HCT116 (cell line): ENCODE measurements at regions not wholly inside any gene's neighbourhood (a gene's known extent, or its start where the extent isn't known, plus 50 kb on each side); places are given as distances from the start of the nearest gene placed in this dataset.

Source experiments
- ATAC-seq: fragments of 200-7000 bp; cut with Tn5 transposase; 2 replicates; pipeline ENCODE4 v1.9.1; 2020; ENCODE audit warnings: mild to moderate bottlenecking, moderate library complexity
- BruUV-seq: library from RNA; stranded (reverse); fragments of 400-500 nt; replicated peaks from 2 replicates; lab custom pipeline; 2021; lab: Mats Ljungman, UMichigan
- CTCF ChIA-PET: fragments of 300-600 bp; sonication (Branson Sonifier 250); formaldehyde crosslinking; loops from one replicate; lab custom pipeline; 2021; ENCODE audit warnings: antibody characterized with exemption; lab: Charles Lee
- POLR2A ChIA-PET: fragments of 300-600, 350-600 bp; sonication (Branson Sonifier 250); formaldehyde crosslinking; loops from one replicate; lab custom pipeline; 2021; ENCODE audit warnings: antibody characterized with exemption; lab: Charles Lee
- RAD21 ChIA-PET, 2 experiments: fragments of 300-600 bp; sonication (Branson Sonifier 250); formaldehyde crosslinking; loops; one replicate each; lab custom pipeline; 2023; ENCODE audit warnings: low total read pairs in 2 of 2; ENCODE audit not compliant: uncharacterized antibody in 2 of 2, unreplicated experiment in 2 of 2, low non-redundant PET in 1 of 2; lab: Charles Lee
- DNase-seq: peaks from one replicate; pipeline ENCODE4 v3.0.0-alpha.2; 2010; ENCODE audit warnings: low read depth, low spot score
- H2AFZ ChIP-seq: fragments of 200-600 bp; shearing (Covaris generic), sonication (generic); 2 replicates; pipeline ENCODE4 v1.6.1; 2017; ENCODE audit warnings: low read depth, mixed run types, mixed read lengths, antibody characterized with exemption, low read length; ENCODE audit not compliant: poor library complexity, severe bottlenecking
- H3K27ac ChIP-seq: 2 replicates; pipeline ENCODE4 v1.5.1; 2012; ENCODE audit warnings: low read depth, low read length
- H3K27me3 ChIP-seq: fragments of 200-600 bp; sonication (generic); 2 replicates; pipeline ENCODE4 v1.6.1; 2016; ENCODE audit warnings: mixed run types, low read length, mixed read lengths; ENCODE audit not compliant: insufficient read depth
- H3K36me3 ChIP-seq, 2 experiments: fragments of 200-500 bp in 1 of 2; fragments of 200-600 bp in 1 of 2; sonication (Bioruptor generic) in 1 of 2; sonication (generic) in 1 of 2; 2 replicates each; pipeline versions ENCODE4 v1.5.1 to v1.6.1; 2014 to 2016; ENCODE audit warnings: low read length in 2 of 2, inconsistent platforms in 1 of 2, mixed read lengths in 1 of 2, mixed run types in 1 of 2; ENCODE audit not compliant: insufficient read depth in 2 of 2, control insufficient read depth in 1 of 2
- H3K4me1 ChIP-seq, 2 experiments: fragments of 200-600 bp in 1 of 2; sonication (generic) in 1 of 2; 2 replicates each; pipeline versions ENCODE4 v1.5.1 to v1.6.1; 2012 to 2017; ENCODE audit warnings: low read length in 2 of 2, inconsistent platforms in 1 of 2, mild to moderate bottlenecking in 1 of 2, mixed read lengths in 1 of 2, mixed run types in 1 of 2, moderate library complexity in 1 of 2; ENCODE audit not compliant: insufficient read depth in 2 of 2, control insufficient read depth in 1 of 2
- H3K4me2 ChIP-seq: fragments of 200-600 bp; sonication (generic); 2 replicates; pipeline ENCODE4 v1.6.1; 2017; ENCODE audit warnings: mixed run types, low read length, mixed read lengths
- H3K4me3 ChIP-seq, 2 experiments: fragments of 200-600 bp in 1 of 2; sonication (generic) in 1 of 2; replicated peaks in 1 of 2; 2 replicates each; pipeline ENCODE4 v1.5.1; 2011 to 2016; ENCODE audit warnings: low read length in 2 of 2, control low read depth in 1 of 2, low read depth in 1 of 2, mild to moderate bottlenecking in 1 of 2, mixed read lengths in 1 of 2, mixed run types in 1 of 2
- H3K79me2 ChIP-seq: fragments of 200-600 bp; sonication (generic); 2 replicates; pipeline ENCODE4 v1.6.1; 2017; ENCODE audit warnings: mild to moderate bottlenecking, mixed run types, low read length, moderate library complexity, mixed read lengths; ENCODE audit not compliant: insufficient read depth
- H3K9ac ChIP-seq: fragments of 200-600 bp; sonication (generic); 2 replicates; pipeline ENCODE4 v1.6.1; 2016; ENCODE audit warnings: low read length, mixed read lengths
- H3K9me2 ChIP-seq: fragments of 200-600 bp; sonication (generic), shearing (Covaris generic); 2 replicates; pipeline ENCODE4 v1.6.1; 2017; ENCODE audit warnings: mixed run types, mild to moderate bottlenecking, moderate library complexity; ENCODE audit not compliant: insufficient read depth
- H3K9me3 ChIP-seq, 2 experiments: fragments of 200-500 bp in 1 of 2; fragments of 200-600 bp in 1 of 2; sonication (Bioruptor generic) in 1 of 2; sonication (generic) in 1 of 2; 2 replicates each; pipeline ENCODE4 v1.6.1; 2014 to 2017; ENCODE audit warnings: low read length in 2 of 2, mixed read lengths in 2 of 2, inconsistent platforms in 1 of 2, low read depth in 1 of 2, mild to moderate bottlenecking in 1 of 2, mixed run types in 1 of 2, moderate library complexity in 1 of 2; ENCODE audit not compliant: control insufficient read depth in 1 of 2, insufficient read depth in 1 of 2
- H4K20me1 ChIP-seq: fragments of 200-600 bp; sonication (generic), shearing (Covaris generic); 2 replicates; pipeline ENCODE4 v1.6.1; 2017; ENCODE audit warnings: mixed run types, mild to moderate bottlenecking, moderate library complexity; ENCODE audit not compliant: insufficient read depth
- ATF3 ChIP-seq: IDR thresholded peaks from 2 replicates; pipeline ENCODE4 v1.6.1; 2012
- CBX3 ChIP-seq: IDR thresholded peaks from 2 replicates; pipeline ENCODE4 v1.6.1; 2012; ENCODE audit warnings: low read depth
- CEBPB ChIP-seq: IDR thresholded peaks from 2 replicates; pipeline ENCODE4 v1.6.1; 2012; ENCODE audit warnings: low read depth
- EGR1 ChIP-seq: IDR thresholded peaks from 2 replicates; pipeline ENCODE4 v1.6.1; 2012; ENCODE audit warnings: low read depth
- ELF1 ChIP-seq: IDR thresholded peaks from 2 replicates; pipeline ENCODE4 v1.6.1; 2012; ENCODE audit warnings: low read depth, borderline replicate concordance
- EZH2phosphoT487 ChIP-seq: fragments of 200-600 bp; IDR thresholded peaks from 2 replicates; pipeline ENCODE4 v1.6.1; 2018; ENCODE audit warnings: antibody characterized with exemption, borderline replicate concordance
- FOSL1 ChIP-seq: IDR thresholded peaks from 2 replicates; pipeline ENCODE4 v1.6.1; 2012; ENCODE audit warnings: low read depth
- JUND ChIP-seq: IDR thresholded peaks from 2 replicates; pipeline ENCODE4 v1.6.1; 2012
- MAX ChIP-seq: IDR thresholded peaks from 2 replicates; pipeline ENCODE4 v1.6.1; 2012
- RAD21 ChIP-seq: IDR thresholded peaks from 2 replicates; pipeline ENCODE4 v1.6.1; 2012; ENCODE audit warnings: low read depth, mild to moderate bottlenecking
- SIN3A ChIP-seq: IDR thresholded peaks from 2 replicates; pipeline ENCODE4 v1.6.1; 2012; ENCODE audit warnings: low read depth
- SRF ChIP-seq: IDR thresholded peaks from 2 replicates; pipeline ENCODE4 v1.6.1; 2012; ENCODE audit warnings: low read depth
- TCF7L2 ChIP-seq: IDR thresholded peaks from 2 replicates; pipeline ENCODE4 v1.7.0; 2011; ENCODE audit warnings: borderline replicate concordance, inconsistent platforms; ENCODE audit not compliant: insufficient read depth, insufficient read length; ENCODE audit errors: extremely low read depth
- YY1 ChIP-seq: IDR thresholded peaks from 2 replicates; pipeline ENCODE4 v1.6.1; 2011; ENCODE audit warnings: low read length, low read depth, moderate library complexity, mild to moderate bottlenecking; ENCODE audit not compliant: insufficient replicate concordance; ENCODE audit errors: extremely low read depth
- ZBTB33 ChIP-seq: IDR thresholded peaks from 2 replicates; pipeline ENCODE4 v1.6.1; 2011; ENCODE audit warnings: mild to moderate bottlenecking, low read length, moderate library complexity; ENCODE audit not compliant: insufficient replicate concordance; ENCODE audit errors: extremely low read depth
- ZFX ChIP-seq: fragments of 450-650 bp; IDR thresholded peaks from 2 replicates; pipeline ENCODE4 v1.6.1; 2017
- ZNF274 ChIP-seq: fragments of 200-500 bp; sonication (Bioruptor generic); IDR thresholded peaks from 2 replicates; pipeline ENCODE4 v1.6.1; 2014; ENCODE audit warnings: mild to moderate bottlenecking, low read depth, low read length, inconsistent platforms
- intact Hi-C: fragments of 100-400 bp; cut with micrococcal nuclease; formaldehyde crosslinking; loops from 2 replicates; pipeline ENCODE4 v1.10.0; 2022
- TF ChIP-seq, protein P1 (sequence below), 3 experiments: fragments of 200-600 bp in 1 of 3; sonication (generic) in 1 of 3; IDR thresholded peaks in 2 of 3; conservative IDR thresholded peaks in 1 of 3; 2 replicates each; pipeline ENCODE4 v1.5.1; 2012 to 2017; ENCODE audit warnings: low read depth in 2 of 3, low read length in 2 of 3, antibody characterized with exemption in 1 of 3, borderline replicate concordance in 1 of 3, control low read depth in 1 of 3, mild to moderate bottlenecking in 1 of 3, mixed read lengths in 1 of 3, mixed run types in 1 of 3, moderate library complexity in 1 of 3; ENCODE audit not compliant: insufficient read depth in 1 of 3

GRCh38 chr5:85143138-85143537, 758.5 kb upstream of the EDIL3 start (continued):
- TF ChIP-seq ZBTB33 (no peak), SRF (no peak), JUND (no peak)
- TF ChIP-seq, all 23 proteins: peak for 0

DNA sequence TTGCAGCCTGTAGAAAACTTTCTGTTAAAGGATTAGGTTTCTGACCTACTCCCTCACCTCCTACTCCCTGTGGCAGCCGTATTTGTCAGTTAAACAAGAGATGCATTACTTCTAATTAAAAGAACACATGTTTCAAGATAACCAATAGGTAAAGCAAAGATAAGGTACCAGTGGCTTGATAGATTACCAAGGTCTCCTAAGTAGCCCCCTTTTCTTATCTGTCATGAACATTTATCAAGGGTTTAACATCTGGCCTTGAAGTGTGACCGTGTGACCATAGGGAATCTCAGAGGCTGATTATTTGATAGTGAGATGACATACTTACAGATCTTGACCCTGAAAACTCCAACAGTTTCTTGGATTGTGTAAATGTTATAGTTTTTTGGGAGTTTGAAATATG, 764.0 kb upstream of the EDIL3 start:
- Histone ChIP-seq H3K9me3 (no peaks in the 10 kb centered on the region), H3K4me3 (no peak overlapping the region), H4K20me1 (no peaks in the 10 kb centered on the region), H3K4me1 (no peaks in the 10 kb centered on the region), H2AFZ (peak overlapping the region; percentile 2), H3K4me2 (no peak overlapping the region), H3K27me3 (no peaks in the 10 kb centered on the region), H3K79me2 (no peaks in the 10 kb centered on the region), H3K27ac (no peak overlapping the region), H3K36me3 (no peaks in the 10 kb centered on the region), H3K9me2 (no peaks in the 10 kb centered on the region), H3K9ac (no peak overlapping the region)
- RAD21 ChIA-PET = no interaction called here
- POLR2A ChIA-PET = no interaction called here
- intact Hi-C loops = no loop called here
- no peak for TF ChIP-seq CEBPB
- TF ChIP-seq, protein P1, sequence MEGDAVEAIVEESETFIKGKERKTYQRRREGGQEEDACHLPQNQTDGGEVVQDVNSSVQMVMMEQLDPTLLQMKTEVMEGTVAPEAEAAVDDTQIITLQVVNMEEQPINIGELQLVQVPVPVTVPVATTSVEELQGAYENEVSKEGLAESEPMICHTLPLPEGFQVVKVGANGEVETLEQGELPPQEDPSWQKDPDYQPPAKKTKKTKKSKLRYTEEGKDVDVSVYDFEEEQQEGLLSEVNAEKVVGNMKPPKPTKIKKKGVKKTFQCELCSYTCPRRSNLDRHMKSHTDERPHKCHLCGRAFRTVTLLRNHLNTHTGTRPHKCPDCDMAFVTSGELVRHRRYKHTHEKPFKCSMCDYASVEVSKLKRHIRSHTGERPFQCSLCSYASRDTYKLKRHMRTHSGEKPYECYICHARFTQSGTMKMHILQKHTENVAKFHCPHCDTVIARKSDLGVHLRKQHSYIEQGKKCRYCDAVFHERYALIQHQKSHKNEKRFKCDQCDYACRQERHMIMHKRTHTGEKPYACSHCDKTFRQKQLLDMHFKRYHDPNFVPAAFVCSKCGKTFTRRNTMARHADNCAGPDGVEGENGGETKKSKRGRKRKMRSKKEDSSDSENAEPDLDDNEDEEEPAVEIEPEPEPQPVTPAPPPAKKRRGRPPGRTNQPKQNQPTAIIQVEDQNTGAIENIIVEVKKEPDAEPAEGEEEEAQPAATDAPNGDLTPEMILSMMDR (IDR thresholded peaks at IDR 0.05 in 2 of 3, conservative IDR thresholded peaks at IDR 0.05 in 1 of 3; ENCODE audit: borderline replicate concordance in 1 of 3, insufficient read depth in 1 of 3, low read depth in 2 of 3, low read length in 2 of 3) = no peak
- no peak for TF ChIP-seq CBX3
- no peak for TF ChIP-seq MAX
- TF ChIP-seq YY1 = no peak
- no peak for TF ChIP-seq ZFX
- TF ChIP-seq SIN3A = no peak
- TF ChIP-seq EGR1 = no peak
- no peak for TF ChIP-seq FOSL1
- TF ChIP-seq ATF3 = no peak
- TF ChIP-seq ZNF274 = no peak
- no peak for TF ChIP-seq TCF7L2
- no peak for TF ChIP-seq EZH2phosphoT487
- TF ChIP-seq ELF1 = no peak
- no peak for TF ChIP-seq RAD21
- BruUV-seq = no TSS peak
- CTCF ChIA-PET = no interaction called here
- ATAC-seq (no peak), DNase-seq (no peak)
